ENCODE measurements at regions not wholly inside any gene's neighbourhood (a gene's known extent, or its start where the extent isn't known, plus 50 kb on each side); places are given as distances from the start of the nearest gene placed in this dataset.
"Not testable (repeated sequence)": the region's sequence is repeated elsewhere in the genome, so short reads cannot be mapped to it uniquely, and the experiment has no call there.

DNA sequence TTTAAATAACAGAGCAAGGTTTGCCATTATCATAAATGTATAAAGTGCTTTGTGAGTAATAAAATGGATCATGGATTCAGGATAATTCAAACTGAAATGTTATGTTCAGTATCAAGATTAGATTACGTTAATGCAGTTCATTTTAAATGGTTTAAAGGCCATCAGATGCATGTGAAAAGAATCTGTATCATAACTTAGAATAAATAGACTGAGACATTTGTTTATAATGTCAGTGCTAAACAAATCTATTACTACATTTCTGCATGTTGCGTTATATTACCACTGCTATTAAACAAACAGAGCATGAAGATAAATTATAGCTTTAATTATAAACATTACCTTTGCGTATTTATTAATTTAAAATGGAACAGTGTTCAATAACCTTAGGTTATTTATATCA lies 160.2 kb downstream of the TOX3 start:
- no peak overlapping the region for H3K27ac ChIP-seq
- no peak for DNase-seq (ENCODE audit: low read depth, low spot score)

DNA sequence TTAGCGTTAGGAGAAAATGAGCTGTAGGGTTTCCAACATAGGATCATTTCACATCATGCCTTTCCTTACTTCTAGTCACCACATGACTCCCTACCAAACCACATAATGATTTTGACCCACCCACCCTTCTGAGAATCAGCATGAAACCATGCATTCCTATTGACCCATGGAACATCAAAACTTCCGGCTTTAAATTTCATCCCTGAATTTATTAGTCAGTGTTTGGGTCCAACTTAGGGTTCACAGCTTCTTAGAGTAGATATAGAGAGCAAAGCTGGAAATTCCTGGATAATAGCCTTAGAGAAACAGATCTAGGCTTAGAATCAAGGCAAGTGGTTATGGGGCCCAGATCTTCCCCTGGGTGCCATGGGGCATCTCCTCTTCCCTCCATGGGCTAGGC lies 162.6 kb downstream of the TOX3 start:
- H3K27ac ChIP-seq: no peak overlapping the region
- DNase-seq (ENCODE audit: low read depth, low spot score): no peak

DNA sequence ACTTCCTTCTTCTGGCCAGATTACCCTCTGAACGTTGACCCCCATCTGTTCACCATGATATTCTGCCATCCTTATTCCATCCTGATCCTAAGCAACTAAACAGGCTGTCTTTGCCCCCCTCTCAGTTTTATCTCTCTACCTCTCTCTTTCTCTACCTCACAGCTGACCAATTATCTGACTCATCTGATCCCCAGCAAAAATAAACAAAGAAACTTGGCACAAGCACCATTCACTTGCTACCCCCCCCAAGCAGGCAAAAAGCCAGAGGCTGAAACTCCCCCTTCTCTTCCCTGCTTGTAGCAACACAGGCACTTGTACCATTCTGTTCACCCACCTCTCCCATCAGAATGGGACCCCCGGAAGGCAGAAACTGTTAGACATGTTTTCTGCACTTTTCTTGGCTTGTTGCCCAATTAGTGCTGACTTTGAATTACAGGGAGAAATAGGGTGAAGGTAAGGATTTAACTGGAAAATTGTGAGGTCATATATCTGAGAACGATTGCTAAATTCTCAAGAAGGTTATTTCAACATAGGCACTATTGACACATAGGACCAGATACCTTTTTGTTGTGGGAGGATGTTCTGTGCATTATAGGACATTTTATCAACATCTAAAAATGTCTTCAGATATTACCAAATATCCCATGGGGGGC lies 163.2 kb downstream of the TOX3 start:
- no peak overlapping the region for H3K27ac ChIP-seq
- DNase-seq (ENCODE audit: low read depth, low spot score): no peak

DNA sequence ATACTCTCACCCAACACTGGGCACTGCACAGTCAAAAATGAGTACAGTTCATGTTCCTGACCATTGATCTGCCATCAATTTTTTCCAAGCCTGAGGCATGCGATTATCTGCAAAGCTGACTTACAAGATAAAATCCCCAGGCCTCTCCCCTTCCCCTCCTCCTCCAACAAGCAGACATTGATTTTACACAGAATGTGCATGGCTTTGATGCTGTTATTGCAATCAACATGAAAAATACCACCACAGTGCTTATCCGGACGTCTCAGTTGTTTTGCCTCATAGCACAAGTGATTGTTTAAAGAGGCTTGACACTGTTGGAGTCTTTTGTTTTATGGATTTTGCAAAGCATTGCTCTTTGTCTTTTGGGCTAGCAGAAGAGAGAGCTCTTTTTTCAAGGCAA lies 163.8 kb downstream of the TOX3 start:
- H3K27ac ChIP-seq: no peak overlapping the region
- no peak for DNase-seq (ENCODE audit: low read depth, low spot score)

DNA sequence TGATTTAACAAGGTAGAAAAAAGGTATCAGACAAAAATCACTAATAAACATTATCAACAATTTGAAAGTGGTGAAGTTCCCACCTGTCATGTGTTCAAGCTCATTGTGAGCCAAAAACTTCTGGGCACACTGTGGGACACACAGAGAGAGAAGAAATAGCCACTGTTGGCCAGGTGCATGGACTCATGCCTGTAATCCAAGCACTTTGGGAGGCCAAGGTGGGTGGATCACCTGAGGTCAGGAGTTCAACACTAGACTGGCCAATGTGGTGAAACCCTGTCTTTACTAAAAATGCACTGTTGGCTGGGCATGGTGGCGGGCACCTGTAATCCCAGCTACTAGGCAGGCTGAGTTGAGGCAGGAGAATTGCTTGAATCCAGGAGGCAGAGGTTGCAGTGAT lies 167.4 kb downstream of the TOX3 start:
- H3K27ac ChIP-seq: no peak overlapping the region
- DNase-seq (ENCODE audit: low read depth, low spot score): no peak

DNA sequence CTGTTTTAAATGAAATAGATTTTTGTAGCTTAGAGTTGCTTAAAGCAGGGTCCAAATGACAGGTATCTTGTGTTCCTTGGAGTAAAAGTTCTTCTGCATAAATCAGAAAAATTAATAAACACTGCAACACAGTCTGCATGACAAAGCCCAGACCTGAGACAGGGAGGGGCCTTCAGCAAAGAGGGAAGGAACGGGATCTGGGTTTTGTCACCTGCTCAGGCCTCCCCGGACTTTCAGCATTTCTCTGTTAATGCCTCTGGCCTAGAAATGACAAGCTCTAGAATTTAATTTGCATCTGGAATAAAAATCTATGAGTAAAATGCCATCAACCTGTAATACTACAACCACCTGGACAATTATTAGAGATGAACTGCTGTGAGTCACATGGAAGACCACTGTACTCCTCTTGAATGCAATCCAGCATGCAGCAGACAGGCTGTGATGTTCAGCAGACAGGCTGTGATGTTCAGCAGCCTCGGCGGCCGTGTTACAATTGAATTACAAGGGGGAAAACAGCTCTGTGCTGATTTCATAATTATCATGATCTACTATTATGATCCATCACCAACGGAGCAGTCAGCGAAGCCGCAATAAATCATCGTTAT lies 170.2 kb downstream of the TOX3 start:
- no peak for DNase-seq (ENCODE audit: low read depth, low spot score)
- no peak overlapping the region for H3K27ac ChIP-seq

DNA sequence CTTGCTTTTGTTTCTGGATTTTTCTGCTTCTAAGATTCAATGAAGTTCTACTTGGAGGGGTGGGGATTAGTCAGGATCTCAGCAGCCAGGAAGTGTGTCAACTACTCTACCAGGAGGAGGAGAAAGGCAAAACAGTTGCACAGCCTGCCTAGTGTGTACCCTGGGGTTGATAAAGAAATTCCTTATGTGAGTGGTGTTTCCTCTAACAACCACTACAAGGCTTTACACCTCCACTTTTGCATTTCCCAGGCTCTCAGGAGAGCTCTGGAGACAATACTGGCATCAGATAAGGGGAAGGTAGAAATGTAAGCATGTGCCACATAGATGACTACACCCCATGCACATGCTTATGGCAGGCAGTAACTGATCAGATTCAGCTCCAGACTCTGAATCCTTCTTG lies 174.6 kb downstream of the TOX3 start:
- H3K27ac ChIP-seq: no peak overlapping the region
- no peak for DNase-seq (ENCODE audit: low read depth, low spot score)

DNA sequence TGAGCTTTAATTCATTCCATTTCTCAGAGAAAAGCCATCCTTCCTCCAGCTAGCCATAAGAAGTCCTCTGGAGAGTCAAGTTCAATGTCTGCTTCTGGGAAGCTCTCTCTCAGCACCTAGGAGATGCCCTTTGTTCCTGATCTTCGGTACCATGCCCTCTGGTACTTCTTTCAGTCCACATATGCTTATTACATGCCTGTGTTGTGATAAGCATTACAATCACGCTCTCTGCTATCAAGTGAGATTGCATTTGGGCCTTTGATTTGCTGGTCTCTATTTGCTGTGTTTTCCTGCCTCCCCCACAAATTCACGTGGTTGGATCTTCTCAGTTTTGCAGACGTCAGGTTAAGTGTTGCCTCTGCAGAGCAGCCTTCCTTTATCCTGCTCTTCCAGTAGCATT lies 178.1 kb downstream of the TOX3 start:
- no peak for DNase-seq (ENCODE audit: low read depth, low spot score)
- no peak overlapping the region for H3K27ac ChIP-seq

DNA sequence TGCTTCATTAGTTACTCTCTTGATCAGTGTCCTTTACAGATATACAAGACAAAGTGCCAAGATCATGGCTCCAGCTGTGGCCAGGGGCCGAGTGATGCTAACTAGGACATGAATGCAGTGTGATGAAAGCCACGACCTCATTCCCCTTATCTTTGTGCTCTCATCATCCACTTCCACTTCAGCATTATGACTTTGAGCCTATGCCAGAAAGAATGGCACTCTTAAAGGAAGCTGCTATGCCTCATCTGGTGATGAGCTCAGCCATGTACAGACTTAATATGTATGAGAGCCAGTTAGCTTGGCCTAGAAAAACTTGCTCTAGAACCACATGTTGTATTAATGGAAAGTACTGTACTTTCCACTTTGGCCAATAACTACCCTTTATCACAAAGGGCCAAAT lies 179.1 kb downstream of the TOX3 start:
- no peak overlapping the region for H3K27ac ChIP-seq
- DNase-seq (ENCODE audit: low read depth, low spot score): no peak

DNA sequence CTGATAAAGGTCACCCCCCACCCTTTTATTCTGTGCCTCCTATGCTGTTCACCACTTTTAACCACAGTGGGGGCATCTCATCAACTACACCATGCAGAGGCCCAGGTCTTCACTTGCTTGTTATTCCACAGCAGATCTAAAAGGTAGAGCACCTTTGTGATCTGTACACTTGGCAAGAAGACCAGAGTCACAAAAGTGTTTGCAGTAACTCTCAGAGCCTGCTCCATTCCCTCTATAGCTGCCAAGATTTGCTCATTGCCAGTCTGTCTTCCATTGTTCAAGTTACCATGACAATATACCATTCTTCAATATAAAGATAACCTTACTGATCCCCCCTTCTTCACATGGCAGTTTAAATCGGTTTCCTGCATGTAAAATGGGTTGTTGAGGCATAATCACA lies 180.0 kb downstream of the TOX3 start:
- DNase-seq (ENCODE audit: low read depth, low spot score): no peak
- H3K27ac ChIP-seq: no peak overlapping the region

DNA sequence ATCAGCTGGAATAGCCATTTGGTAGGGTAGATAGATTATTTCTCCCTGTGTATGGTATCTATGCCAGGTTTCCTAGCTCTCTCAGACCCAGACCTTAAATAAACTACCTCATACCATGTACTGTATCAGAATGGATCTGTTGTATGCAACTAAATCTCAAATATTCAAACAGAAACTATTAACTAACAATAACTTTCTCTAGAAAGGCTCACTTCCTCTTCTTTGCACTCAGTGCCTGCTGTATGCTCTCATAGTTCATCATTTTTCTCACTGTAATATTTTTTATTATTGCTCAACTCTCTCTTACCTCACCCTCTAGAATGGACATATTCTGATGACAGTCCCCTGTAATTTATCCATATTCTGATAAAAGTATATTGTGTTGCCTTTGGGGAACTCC lies 182.4 kb downstream of the TOX3 start:
- no peak for DNase-seq (ENCODE audit: low read depth, low spot score)

DNA sequence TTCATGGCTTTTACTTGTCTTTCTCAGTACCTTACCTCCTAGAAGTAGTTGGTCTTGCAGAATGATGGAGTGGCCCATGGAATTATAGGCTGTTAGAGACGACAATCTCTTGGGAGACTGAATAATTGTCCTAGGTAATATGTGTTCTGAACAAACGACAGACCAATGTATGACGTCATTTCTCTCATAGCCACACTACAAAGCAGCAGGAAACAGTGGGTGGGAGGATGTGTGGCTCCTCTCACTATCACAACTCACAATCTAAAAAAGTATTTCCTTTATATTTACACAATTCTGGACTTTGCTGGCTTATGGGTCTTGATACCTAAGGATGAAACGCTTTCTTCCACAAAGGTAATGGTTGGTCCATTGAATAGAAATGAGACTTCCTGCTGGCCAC lies 183.9 kb downstream of the TOX3 start:
- no peak overlapping the region for H3K27ac ChIP-seq
- no peak for DNase-seq (ENCODE audit: low read depth, low spot score)

More for the DNA sequence above, 182.4 kb downstream of the TOX3 start:
- no peak overlapping the region for H3K27ac ChIP-seq

DNA sequence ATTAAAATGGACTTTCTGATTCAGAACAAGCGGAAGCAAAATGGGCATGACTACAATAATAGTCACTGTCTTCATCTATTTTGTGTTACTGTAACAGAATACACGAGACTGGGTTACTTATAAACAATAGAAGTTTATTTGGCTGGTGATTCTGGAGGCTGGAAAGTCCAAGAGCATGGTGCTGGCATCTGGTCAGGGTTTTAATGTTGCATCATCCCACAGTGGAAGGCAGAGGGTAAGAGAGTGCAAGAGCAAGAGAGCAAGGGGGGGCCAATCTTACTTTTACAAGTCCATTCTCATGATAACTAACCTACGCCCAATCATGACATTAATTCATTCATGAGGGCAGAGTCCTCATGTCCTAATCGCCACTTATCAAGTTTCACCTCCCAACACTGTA lies 189.2 kb downstream of the TOX3 start:
- no peak for DNase-seq (ENCODE audit: low read depth, low spot score)
- no peak overlapping the region for H3K27ac ChIP-seq

DNA sequence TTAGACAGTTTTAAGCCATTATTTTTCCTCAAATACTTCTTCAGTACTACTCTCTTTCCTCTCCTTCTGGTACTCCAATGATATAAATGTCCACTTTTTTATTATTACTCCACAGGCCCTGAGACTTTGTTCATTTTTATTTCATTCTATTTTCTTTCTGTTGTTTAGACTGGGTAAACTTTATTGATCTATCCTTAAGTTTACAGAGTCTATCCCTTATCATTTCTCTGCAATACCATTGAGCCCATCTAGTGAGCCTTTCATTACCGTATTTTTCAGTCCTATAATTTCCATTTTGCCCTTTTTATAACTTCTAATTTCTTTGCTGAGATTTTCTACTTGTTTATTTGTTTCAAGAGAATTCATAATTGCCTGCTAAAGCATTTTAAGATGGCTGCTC lies 193.7 kb downstream of the TOX3 start:
- no peak for DNase-seq (ENCODE audit: low read depth, low spot score)
- no peak overlapping the region for H3K27ac ChIP-seq

DNA sequence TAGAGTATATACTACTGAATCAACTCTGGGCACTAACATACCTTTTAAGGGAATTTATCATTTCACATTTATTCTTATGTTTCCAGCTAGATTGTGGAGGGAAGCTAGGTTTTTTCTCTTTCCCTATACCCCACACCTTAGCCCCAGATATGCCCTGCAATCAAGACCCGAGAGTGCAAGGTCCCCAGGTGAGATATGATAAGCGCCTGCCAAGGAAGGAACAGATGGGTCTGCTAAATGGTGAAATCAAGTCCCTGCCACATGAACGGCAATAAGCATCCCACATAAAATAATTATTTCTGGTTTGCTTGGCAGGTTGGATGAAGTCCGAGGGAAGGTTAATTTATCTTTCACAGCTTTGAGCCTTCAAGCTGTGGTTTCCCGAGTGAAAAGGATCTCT lies 195.5 kb downstream of the TOX3 start:
- no peak overlapping the region for H3K27ac ChIP-seq
- DNase-seq (ENCODE audit: low read depth, low spot score): no peak

DNA sequence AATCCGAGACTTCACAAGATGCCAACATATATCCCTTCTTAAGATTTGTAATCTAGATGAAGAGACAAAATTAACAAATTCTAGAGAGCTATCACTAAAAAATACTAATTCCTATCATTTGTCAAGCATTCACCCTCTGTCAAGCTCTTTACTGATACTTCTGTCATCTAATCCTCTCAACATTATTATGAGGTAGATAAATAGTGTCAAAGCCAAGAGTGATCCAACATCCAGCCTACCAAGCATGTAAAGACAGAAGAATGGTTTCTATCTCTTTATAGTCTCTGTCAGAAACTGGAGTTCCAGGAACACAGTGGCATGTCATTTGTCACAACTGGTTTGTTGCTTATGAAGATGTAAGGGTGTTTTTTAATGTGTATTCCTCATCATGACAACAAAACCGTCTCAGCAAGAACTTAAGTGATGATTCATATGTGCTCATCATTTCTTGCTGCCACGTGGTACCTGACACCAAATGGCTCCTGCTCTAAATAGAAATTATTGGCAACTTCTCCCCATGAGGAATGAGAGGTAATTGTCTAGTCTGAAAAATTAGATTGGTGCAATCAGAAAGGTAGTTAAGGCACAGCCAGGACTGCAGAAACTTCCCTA lies 196.8 kb downstream of the TOX3 start:
- DNase-seq (ENCODE audit: low read depth, low spot score): no peak
- H3K27ac ChIP-seq: no peak overlapping the region

DNA sequence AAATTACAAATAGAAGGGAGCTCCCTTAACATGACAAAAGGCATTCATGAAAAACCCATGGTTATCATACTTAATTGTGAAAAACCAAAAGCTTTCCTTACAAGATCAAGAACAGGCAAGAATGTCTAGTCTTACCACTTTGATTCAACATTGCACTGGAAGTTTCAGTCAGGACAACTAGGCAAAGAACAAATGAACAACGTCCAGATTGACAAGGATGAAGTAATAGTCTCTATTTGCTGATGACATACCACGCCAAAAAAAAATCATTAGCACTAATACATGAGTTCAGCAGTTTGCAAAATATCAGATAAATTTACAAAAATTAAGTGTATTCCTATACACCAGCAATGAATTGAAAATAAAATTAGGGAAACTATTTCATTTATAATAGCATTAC lies 200.2 kb downstream of the TOX3 start:
- DNase-seq (ENCODE audit: low read depth, low spot score): no peak
- no peak overlapping the region for H3K27ac ChIP-seq

DNA sequence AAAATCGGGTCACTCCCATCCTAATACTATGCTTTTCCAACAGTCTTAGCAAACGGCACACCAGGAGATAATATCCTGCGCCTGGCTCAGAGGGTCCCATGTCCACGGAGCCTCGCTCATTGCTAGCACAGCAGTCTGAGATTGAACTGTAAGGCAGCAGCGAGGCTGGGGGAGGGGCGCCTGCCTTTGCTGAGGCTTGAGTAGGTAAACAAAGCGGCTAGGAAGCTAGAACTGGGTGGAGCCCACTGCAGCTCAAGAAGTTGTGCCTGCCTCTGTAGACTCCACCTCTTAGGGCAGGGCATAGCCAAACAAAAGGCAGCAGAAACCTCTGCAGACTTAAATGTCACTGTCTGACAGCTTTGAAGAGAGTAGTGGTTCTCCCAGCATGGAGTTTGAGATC lies 213.3 kb downstream of the TOX3 start:
- not testable (repeated sequence) for DNase-seq (ENCODE audit: low read depth, low spot score); H3K27ac ChIP-seq

DNA sequence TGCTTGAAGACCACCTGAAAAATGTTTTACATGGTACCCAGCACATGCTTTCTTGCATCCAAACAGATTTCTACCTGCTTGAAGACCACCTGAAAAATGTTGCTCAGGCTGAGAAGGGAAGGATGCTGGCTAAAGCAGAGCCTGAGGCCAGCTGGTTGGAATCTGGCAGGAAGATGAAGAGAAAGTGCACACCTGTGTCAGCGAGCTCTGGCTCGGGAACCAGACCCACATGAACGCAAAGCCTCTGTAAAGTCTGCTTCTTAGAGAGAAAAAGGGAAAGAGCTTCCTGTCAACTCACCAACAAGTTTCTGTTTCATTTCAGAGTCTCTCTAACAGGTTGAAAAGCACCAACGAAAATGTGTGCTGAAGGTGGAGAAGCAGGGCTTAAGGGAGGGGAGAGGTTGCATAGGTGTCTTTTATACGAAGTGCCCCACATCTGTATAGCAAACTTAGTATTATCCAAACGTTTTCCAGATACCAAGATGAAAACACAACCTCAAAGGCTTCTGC lies 226.0 kb downstream of the TOX3 start:
- no peak for DNase-seq (ENCODE audit: low read depth, low spot score)

DNA sequence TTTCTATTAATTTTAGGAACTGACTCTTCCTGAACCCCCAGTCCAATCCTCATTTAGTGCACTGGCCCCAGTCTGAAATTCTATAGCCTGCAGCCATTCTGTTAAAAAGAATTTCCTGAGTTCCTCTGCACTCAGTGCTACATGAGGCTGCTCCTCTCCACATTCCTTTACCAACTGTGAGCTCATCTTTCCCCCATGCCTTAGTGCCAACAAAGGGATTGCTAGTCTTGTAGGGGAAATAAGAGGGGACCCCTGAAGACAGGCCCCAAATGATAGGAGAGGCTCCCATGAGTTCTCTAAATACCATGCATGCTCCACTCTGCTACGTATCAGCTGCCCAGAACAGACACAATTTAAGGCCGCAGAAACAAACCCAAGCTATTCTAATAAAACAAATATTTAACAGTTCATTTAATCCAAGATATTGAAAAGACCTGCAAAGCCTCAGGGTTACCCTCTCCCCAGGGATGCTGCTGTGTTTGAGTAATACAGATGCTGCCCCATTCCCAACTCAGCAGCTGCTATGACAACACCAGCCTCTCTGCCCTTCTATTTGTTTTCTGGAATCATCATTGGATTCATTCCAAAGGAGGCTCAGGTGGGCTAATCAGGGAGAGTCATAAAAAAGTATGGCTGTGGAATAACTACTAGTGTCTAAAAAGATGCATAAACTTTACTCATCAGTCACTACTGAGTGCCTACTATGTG lies 228.5 kb downstream of the TOX3 start:
- DNase-seq (ENCODE audit: low read depth, low spot score): no peak
- H3K27ac ChIP-seq: no peak overlapping the region

More for the DNA sequence above, 226.0 kb downstream of the TOX3 start:
- H3K27ac ChIP-seq: no peak overlapping the region

DNA sequence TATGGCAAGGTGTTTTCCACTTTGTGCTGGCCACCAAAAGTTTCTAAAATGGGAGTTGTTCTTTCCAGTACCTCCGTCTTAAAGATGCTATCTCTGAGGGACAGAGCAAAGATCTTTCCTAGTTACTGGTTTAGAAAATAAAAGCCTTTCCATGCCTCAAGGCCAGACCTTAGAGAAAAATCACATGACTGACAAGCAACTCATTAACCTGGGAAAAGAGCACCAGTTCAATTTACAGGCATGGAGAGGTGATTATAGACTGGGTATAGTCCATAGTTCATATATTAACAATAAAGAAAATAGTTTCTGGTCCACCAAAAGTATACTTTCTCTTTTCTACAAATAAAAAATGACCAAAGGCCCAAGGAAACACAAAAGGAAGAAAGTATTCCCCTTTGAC lies 230.7 kb downstream of the TOX3 start:
- no peak for DNase-seq (ENCODE audit: low read depth, low spot score)
- H3K27ac ChIP-seq: no peak overlapping the region

All from epithelial cell of prostate (primary cell).